Epidermal melanocyte (primary cell): ENCODE measurements at regions not wholly inside any gene's neighbourhood (a gene's known extent, or its start where the extent isn't known, plus 50 kb on each side); places are given as distances from the start of the nearest gene placed in this dataset.

Experiments used
- DNase-seq: peaks from one replicate; pipeline ENCODE4 v3.0.0; 2011; ENCODE audit warnings: low spot score; ENCODE audit not compliant: insufficient read length

DNA sequence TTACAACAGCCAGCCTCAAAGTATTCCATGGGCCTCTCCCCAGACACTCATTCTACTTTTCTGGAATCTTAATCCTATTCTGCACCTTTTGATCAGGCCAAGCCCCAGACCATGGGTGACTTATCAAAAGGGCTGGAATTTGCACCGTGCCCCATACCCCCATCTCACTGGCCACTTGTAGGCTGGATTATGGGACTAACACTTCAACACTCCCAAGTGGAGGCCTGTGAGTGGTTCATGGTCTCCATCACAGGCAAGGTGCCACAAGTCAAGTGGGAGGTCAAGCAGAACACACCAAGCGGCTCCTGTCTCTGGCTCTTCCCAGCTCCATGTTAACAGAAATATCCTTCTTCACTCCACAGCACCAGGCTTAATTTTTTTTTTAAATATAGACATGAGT lies 212.3 kb upstream of the HEY2 start:
- no peak for DNase-seq

DNA sequence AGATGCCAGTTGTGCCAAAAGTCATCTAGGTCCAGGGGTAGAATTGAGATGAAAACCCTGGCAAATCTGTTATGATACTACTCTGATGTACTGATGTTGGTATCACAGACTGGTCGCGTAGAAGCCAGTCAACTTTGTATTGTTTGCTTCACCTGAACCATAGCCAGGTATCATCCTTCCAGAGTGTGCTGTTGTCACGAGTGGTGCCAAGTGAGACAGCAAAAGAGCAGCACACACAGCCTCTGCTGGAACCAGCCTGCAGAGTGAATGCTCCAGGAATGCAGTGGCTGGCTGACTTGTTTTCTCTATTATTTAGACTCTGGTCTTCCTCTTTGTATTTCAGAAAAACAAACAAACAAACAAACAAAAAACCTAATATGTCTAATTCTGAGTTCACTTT lies 209.5 kb upstream of the HEY2 start:
- DNase-seq = no peak

GRCh38 chr6:125544819-125545218 lies 204.6 kb upstream of the HEY2 start:
- DNase-seq = no peak

GRCh38 chr6:125546841-125547251 lies 202.6 kb upstream of the HEY2 start:
- DNase-seq = peak; percentile 16

- no peak for DNase-seq
These were observed 202.1 kb upstream of the HEY2 start for GRCh38 chr6:125547381-125547780.

- DNase-seq = no peak
These were observed 200.1 kb upstream of the HEY2 start for GRCh38 chr6:125549202-125549884.

GRCh38 chr6:125550892-125551291 lies 198.5 kb upstream of the HEY2 start:
- DNase-seq = no peak

- no peak for DNase-seq
These were observed 196.6 kb upstream of the HEY2 start for GRCh38 chr6:125552819-125553218.

GRCh38 chr6:125554456-125554855 lies 195.0 kb upstream of the HEY2 start:
- no peak for DNase-seq

- DNase-seq = no peak
These were observed 191.1 kb upstream of the HEY2 start for GRCh38 chr6:125558241-125558843.

- DNase-seq = no peak
These were observed 190.5 kb upstream of the HEY2 start for GRCh38 chr6:125558907-125559306.

GRCh38 chr6:125562156-125562555 lies 187.3 kb upstream of the HEY2 start:
- DNase-seq = no peak

DNA sequence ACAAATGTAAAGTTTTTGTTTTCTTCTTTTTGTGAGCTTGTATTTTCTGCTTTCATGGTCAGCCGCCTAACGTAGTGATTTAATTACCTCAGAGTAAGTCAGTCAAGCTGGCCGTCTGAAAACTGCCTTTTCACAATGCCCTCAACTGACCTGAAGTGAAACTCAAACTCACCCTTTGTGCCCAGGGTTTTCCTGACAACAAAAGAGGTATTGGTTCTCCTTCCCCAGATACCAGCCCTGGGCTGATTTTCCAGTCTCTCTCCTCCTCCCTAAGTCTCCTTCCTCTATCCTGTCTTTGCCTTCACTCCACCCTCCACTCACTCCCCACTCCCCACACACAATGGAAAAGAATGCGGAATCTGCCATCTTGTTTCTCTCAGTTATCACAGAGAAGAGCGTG lies 184.5 kb upstream of the HEY2 start:
- no peak for DNase-seq

- DNase-seq = no peak
These were observed 182.0 kb upstream of the HEY2 start for GRCh38 chr6:125567407-125567806.

DNA sequence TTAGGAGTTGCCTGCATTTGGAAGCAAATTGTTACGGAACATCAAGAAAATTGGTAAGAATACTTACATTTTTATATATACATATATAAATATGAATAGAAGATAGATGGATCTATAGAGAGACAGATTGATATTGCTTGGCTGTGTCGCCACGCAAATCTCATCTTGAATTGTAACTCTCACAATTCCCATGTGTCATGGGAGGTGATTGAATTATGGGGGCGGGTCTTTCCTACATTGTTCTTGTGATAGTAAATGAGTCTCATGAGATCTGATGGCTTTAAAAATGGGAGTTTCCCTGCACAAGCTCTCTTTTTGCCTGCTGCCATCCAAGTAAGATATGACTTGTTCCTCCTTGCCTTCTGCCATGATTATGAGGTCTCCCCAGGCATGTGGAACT lies 180.8 kb upstream of the HEY2 start:
- DNase-seq = no peak

DNA sequence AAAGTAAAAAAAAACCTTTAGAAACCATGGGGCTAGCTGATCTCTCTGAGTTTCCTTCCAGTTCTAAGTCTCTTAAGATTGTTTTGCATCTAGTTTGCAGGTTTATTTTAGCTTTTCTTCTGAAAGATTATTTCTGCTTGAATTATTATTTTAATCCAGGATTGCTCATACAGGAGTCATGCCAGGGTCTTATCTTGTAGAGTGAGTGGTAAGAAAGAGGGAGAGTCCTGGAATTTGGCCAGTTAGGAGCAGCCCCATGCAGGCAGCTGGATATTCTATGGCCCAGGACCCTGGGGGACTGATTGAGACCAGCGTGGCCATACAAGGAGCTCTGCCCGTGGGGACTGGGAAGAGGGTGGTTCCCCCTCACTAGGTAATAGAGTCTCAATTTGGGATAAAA lies 178.9 kb upstream of the HEY2 start:
- DNase-seq = no peak

- DNase-seq = no peak
These were observed 178.2 kb upstream of the HEY2 start for GRCh38 chr6:125571207-125571755.

DNA sequence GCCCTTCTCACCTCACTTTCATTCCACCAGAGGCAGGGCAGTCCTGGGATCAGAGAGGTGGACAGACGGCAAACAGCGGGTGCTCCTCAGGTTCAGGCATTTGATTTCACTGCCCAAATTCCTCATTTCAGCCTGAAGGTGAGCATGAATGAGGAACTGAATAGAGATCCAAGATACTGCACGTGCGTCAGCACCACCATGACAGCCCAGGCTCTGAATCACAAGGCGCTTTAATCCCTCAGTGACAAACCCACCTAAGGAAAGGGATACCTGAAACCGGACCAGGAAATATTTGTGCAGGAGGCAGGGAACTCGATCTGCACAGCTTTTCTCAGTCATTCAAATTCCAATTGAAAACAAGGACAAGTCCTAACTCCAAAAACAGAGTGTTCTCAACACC lies 174.8 kb upstream of the HEY2 start:
- DNase-seq = no peak

DNA sequence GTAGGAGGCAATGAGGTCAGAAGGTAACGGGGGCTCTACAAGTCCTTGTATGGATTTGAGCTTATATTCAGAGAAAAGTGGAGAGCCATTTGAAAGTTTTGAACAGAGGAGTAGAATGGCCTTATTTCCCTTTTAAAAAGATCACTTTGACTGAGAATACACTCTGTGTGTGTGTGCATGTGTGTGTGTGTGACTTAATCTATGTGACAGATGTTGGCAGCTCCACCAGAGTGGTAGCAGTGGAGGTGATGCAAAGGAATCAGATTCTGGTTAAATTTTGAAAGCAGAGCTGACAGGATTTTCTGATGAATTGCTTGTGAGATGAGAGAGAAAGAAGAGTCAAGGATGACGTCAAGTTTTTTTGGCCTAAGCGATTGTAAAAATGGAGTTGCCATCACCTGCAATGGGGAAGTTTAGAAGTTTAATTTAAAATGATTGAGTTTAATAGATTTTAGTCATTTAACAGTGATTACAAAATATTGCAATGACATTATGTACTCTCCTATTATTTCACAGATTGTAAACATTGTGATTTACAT lies 172.2 kb upstream of the HEY2 start:
- DNase-seq = no peak

GRCh38 chr6:125584468-125584939 lies 164.9 kb upstream of the HEY2 start:
- peak; percentile 28 for DNase-seq

DNA sequence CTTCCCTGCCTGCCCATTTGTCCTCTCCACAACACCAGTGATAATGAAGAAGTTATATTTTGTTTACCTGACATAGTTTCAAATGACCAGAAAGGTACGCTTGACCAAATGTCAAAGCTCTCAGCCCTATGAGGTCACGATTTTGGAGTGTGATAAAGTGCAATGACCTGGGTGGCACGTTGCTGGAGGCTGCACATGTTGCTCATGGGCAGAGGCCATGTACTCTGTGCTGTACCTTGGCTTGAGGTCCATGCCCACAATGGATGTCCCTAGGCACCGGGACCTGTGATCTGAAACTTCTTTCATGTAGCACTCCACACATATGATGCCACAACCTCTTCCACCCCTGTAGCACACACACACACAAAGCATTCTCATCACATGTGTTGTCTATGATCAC lies 164.0 kb upstream of the HEY2 start:
- DNase-seq = no peak

GRCh38 chr6:125586074-125586473 lies 163.4 kb upstream of the HEY2 start:
- DNase-seq = no peak

- no peak for DNase-seq
These were observed 162.8 kb upstream of the HEY2 start for GRCh38 chr6:125586605-125587004.
